Uterus (tissue), 2 donors: ENCODE measurements at regions not wholly inside any gene's neighbourhood (a gene's known extent, or its start where the extent isn't known, plus 50 kb on each side); places are given as distances from the start of the nearest gene placed in this dataset.

Source experiments
- CTCF ChIP-seq, 4 experiments: fragments of 200-600 bp in 2 of 4; fragments of 450-650 bp in 2 of 4; sonication (generic) in 2 of 4; IDR thresholded peaks; one replicate each; pipeline ENCODE4 v1.5.1; 2016 to 2019; ENCODE audit warnings: antibody characterized with exemption in 4 of 4, mild to moderate bottlenecking in 2 of 4, moderate library complexity in 1 of 4
- POLR2A ChIP-seq, 2 donors: fragments of 450-650 bp; IDR thresholded peaks; one replicate each; pipeline ENCODE4 v1.6.1; 2016; ENCODE audit warnings: antibody characterized with exemption in 2 of 2, mild to moderate bottlenecking in 1 of 2, moderate library complexity in 1 of 2

GRCh38 chr4:165782623-165783022 is 90.4 kb upstream of the TLL1 start:
- TF ChIP-seq CTCF (IDR thresholded peaks at IDR 0.05): no peak
- no peak for TF ChIP-seq POLR2A (IDR thresholded peaks at IDR 0.05)
